ENCODE measurements at regions not wholly inside any gene's neighbourhood (a gene's known extent, or its start where the extent isn't known, plus 50 kb on each side); places are given as distances from the start of the nearest gene placed in this dataset.
A peak's percentile ranks its signal among the peaks of the same experiment; 100 is the strongest.

- DNase-seq (ENCODE audit: low read depth, low spot score): no peak
Observed at GRCh38 chr2:183283209-183283608, 159.0 kb downstream of the NUP35 start.

- no peak for DNase-seq (ENCODE audit: low read depth, low spot score)
Observed at GRCh38 chr2:183284606-183285005, 160.4 kb downstream of the NUP35 start.

GRCh38 chr2:183291436-183291835, 167.2 kb downstream of the NUP35 start:
- DNase-seq (ENCODE audit: low read depth, low spot score): no peak

GRCh38 chr2:183292028-183292427, 167.8 kb downstream of the NUP35 start:
- no peak for DNase-seq (ENCODE audit: low read depth, low spot score)

- no peak for DNase-seq (ENCODE audit: low read depth, low spot score)
Observed at GRCh38 chr2:183339311-183339710, 215.1 kb downstream of the NUP35 start.

- no peak for DNase-seq (ENCODE audit: low read depth, low spot score)
Observed at GRCh38 chr2:183341057-183341456, 216.8 kb downstream of the NUP35 start.

GRCh38 chr2:183347969-183348368, 223.7 kb downstream of the NUP35 start:
- no peak for DNase-seq (ENCODE audit: low read depth, low spot score)

- no peak for DNase-seq (ENCODE audit: low read depth, low spot score)
Observed at GRCh38 chr2:183348492-183348891, 224.2 kb downstream of the NUP35 start.

- DNase-seq (ENCODE audit: low read depth, low spot score): no peak
Observed at GRCh38 chr2:183349091-183349490, 224.8 kb downstream of the NUP35 start.

GRCh38 chr2:183359867-183360266, 235.6 kb downstream of the NUP35 start:
- peak; percentile 12 for DNase-seq (ENCODE audit: low read depth, low spot score)

GRCh38 chr2:183371545-183371944, 247.3 kb downstream of the NUP35 start:
- no peak for DNase-seq (ENCODE audit: low read depth, low spot score)

- DNase-seq (ENCODE audit: low read depth, low spot score): no peak
Observed at GRCh38 chr2:183375821-183376220, 251.6 kb downstream of the NUP35 start.

- no peak for DNase-seq (ENCODE audit: low read depth, low spot score)
Observed at GRCh38 chr2:183383854-183384253, 259.6 kb downstream of the NUP35 start.

GRCh38 chr2:183389546-183390080, 265.4 kb downstream of the NUP35 start:
- DNase-seq (ENCODE audit: low read depth, low spot score): no peak

GRCh38 chr2:183390109-183390508, 265.9 kb downstream of the NUP35 start:
- DNase-seq (ENCODE audit: low read depth, low spot score): no peak

- DNase-seq (ENCODE audit: low read depth, low spot score): no peak
Observed at GRCh38 chr2:183404392-183404791, 280.1 kb downstream of the NUP35 start.

- DNase-seq (ENCODE audit: low read depth, low spot score): no peak
Observed at GRCh38 chr2:183408562-183408961, 284.3 kb downstream of the NUP35 start.

GRCh38 chr2:183409662-183410061, 285.4 kb downstream of the NUP35 start:
- no peak for DNase-seq (ENCODE audit: low read depth, low spot score)

- no peak for DNase-seq (ENCODE audit: low read depth, low spot score)
Observed at GRCh38 chr2:183416753-183417152, 292.5 kb downstream of the NUP35 start.

- DNase-seq (ENCODE audit: low read depth, low spot score): no peak
Observed at GRCh38 chr2:183426825-183427224, 302.6 kb downstream of the NUP35 start.

GRCh38 chr2:183427558-183427957, 303.3 kb downstream of the NUP35 start:
- no peak for DNase-seq (ENCODE audit: low read depth, low spot score)

- no peak for DNase-seq (ENCODE audit: low read depth, low spot score)
Observed at GRCh38 chr2:183428881-183429280, 304.6 kb downstream of the NUP35 start.

GRCh38 chr2:183438541-183438940, 314.3 kb downstream of the NUP35 start:
- DNase-seq (ENCODE audit: low read depth, low spot score): no peak

- no peak for DNase-seq (ENCODE audit: low read depth, low spot score)
Observed at GRCh38 chr2:183455056-183455455, 330.8 kb downstream of the NUP35 start.

Data from smooth muscle cell of the brain vasculature (primary cell).